ENCODE measurements at regions not wholly inside any gene's neighbourhood (a gene's known extent, or its start where the extent isn't known, plus 50 kb on each side); places are given as distances from the start of the nearest gene placed in this dataset.
"Not testable (repeated sequence)": the region's sequence is repeated elsewhere in the genome, so short reads cannot be mapped to it uniquely, and the experiment has no call there.

GRCh38 chr6:86487660-86488221 lies 449.6 kb upstream of the HTR1E start:
- Histone ChIP-seq H3K27me3 (no peaks in the 10 kb centered on the region), H3K27ac (no peak overlapping the region), H3K9me3 (no peaks in the 10 kb centered on the region), H3K4me1 (no peaks in the 10 kb centered on the region), H3K4me3 (no peak overlapping the region), H3K36me3 (no peaks in the 10 kb centered on the region)
- no peak for ATAC-seq
- no peak for TF ChIP-seq POLR2AphosphoS5 (IDR thresholded peaks at IDR 0.05)
- TF ChIP-seq EP300 (IDR thresholded peaks at IDR 0.05), result no peak
- TF ChIP-seq POLR2A (IDR thresholded peaks at IDR 0.05), result no peak
- TF ChIP-seq, protein P1, sequence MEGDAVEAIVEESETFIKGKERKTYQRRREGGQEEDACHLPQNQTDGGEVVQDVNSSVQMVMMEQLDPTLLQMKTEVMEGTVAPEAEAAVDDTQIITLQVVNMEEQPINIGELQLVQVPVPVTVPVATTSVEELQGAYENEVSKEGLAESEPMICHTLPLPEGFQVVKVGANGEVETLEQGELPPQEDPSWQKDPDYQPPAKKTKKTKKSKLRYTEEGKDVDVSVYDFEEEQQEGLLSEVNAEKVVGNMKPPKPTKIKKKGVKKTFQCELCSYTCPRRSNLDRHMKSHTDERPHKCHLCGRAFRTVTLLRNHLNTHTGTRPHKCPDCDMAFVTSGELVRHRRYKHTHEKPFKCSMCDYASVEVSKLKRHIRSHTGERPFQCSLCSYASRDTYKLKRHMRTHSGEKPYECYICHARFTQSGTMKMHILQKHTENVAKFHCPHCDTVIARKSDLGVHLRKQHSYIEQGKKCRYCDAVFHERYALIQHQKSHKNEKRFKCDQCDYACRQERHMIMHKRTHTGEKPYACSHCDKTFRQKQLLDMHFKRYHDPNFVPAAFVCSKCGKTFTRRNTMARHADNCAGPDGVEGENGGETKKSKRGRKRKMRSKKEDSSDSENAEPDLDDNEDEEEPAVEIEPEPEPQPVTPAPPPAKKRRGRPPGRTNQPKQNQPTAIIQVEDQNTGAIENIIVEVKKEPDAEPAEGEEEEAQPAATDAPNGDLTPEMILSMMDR (IDR thresholded peaks at IDR 0.05), result no peak
- 83 to 95% methylated on average over 1 to 2 of the region's 2 CpGs for WGBS, 2 donors (ENCODE audit: low coverage in 1 of 2)

GRCh38 chr6:86478316-86478715 lies 459.0 kb upstream of the HTR1E start:
- H3K27ac ChIP-seq, H3K27me3 ChIP-seq, H3K9me3 ChIP-seq, H3K4me1 ChIP-seq, H3K4me3 ChIP-seq, ATAC-seq, H3K36me3 ChIP-seq: not testable (repeated sequence)
- WGBS, 2 donors (ENCODE audit: low coverage in 1 of 2), result 94 to 98% methylated on average over 7 to 8 of the region's 10 CpGs

DNA sequence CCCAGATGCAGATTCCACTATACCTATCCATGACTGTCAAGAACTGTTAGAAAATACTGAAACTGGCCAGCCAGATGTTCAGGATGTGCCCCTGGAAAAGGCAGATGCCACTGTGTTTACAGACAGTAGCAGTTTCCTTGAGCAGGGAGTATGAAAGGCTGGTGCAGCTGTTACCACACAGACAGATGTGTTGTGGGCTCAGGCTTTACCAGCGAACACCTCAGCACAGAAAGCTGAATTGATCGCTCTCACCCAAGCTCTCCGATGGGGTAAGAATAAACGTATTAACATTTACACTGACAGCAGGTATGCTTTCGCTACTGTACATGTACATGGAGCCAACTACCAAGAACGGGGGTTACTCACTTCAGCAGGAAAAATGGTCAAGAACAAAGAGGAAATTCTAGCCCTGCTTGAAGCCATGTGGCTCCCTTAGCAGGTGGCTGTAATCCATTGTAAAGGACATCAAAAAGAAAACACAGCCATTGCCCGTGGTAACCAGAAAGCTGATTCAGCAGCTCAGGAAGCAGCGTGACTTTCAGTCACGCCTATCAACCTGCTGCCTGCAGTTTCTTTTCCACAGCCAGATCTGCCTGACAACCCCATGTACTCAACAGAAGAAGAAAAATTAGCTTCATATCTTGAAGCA lies 459.7 kb upstream of the HTR1E start:
- Histone ChIP-seq H3K4me1 (no peaks in the 10 kb centered on the region), H3K27ac (no peak overlapping the region), H3K9me3 (no peaks in the 10 kb centered on the region), H3K27me3 (no peaks in the 10 kb centered on the region), H3K4me3 (no peak overlapping the region), H3K36me3 (no peaks in the 10 kb centered on the region)
- no peak for TF ChIP-seq EP300 (IDR thresholded peaks at IDR 0.05)
- TF ChIP-seq POLR2AphosphoS5 (IDR thresholded peaks at IDR 0.05), result no peak
- TF ChIP-seq POLR2A (IDR thresholded peaks at IDR 0.05), result no peak
- TF ChIP-seq, protein P1 (IDR thresholded peaks at IDR 0.05), result no peak
- 39 to 50% methylated on average over 8 of the region's 9 CpGs for WGBS, 2 donors (ENCODE audit: low coverage in 1 of 2)
- ATAC-seq, result no peak

- Histone ChIP-seq H3K4me1 (no peaks in the 10 kb centered on the region), H3K4me3 (no peak overlapping the region), H3K36me3 (no peaks in the 10 kb centered on the region), H3K27ac (no peak overlapping the region), H3K27me3 (no peaks in the 10 kb centered on the region), H3K9me3 (no peaks in the 10 kb centered on the region)
- ATAC-seq, result no peak
- TF ChIP-seq POLR2AphosphoS5 (IDR thresholded peaks at IDR 0.05) (no peak), EP300 (IDR thresholded peaks at IDR 0.05) (no peak), POLR2A (IDR thresholded peaks at IDR 0.05) (no peak)
- TF ChIP-seq, protein P1 (IDR thresholded peaks at IDR 0.05), result no peak
- 49 to 58% methylated on average over 2 to 4 of the region's 4 CpGs for WGBS, 2 donors (ENCODE audit: low coverage in 1 of 2)
Observed at GRCh38 chr6:86476311-86476710, 461.0 kb upstream of the HTR1E start.

DNA sequence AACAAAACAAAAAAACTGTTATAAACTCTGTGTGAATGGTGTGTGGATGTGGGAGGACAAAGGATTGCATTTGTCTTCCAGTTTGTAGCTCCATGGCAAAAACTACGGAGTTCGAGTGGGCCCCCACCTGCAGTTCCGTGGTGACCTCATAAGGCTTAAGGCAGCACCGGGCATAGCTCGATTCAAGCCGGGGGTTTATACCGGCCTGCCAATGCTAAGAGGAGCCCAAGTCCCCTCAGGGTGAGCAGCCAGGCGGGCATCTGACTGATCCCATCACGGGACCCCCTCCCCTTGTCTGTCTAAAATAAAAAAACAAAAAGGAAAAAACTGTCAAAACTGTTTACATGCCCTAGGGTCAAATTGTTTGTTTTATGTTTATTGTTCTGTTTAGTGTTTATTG lies 463.2 kb upstream of the HTR1E start:
- Histone ChIP-seq H3K27ac (no peak overlapping the region), H3K4me3 (no peak overlapping the region), H3K36me3 (no peaks in the 10 kb centered on the region), H3K4me1 (no peaks in the 10 kb centered on the region), H3K27me3 (no peaks in the 10 kb centered on the region), H3K9me3 (no peaks in the 10 kb centered on the region)
- TF ChIP-seq POLR2AphosphoS5 (IDR thresholded peaks at IDR 0.05) (no peak), EP300 (IDR thresholded peaks at IDR 0.05) (no peak), POLR2A (IDR thresholded peaks at IDR 0.05) (no peak)
- TF ChIP-seq, protein P1 (IDR thresholded peaks at IDR 0.05), result no peak
- ATAC-seq, result no peak
- 86% methylated on average over 6 of the region's 9 CpGs; no CpG with 5 or more reads in 1 of the 2 donors for WGBS, 2 donors (ENCODE audit: low coverage in 1 of 2)
